Gastroesophageal sphincter (tissue), 3 donors: ENCODE measurements at regions not wholly inside any gene's neighbourhood (a gene's known extent, or its start where the extent isn't known, plus 50 kb on each side); places are given as distances from the start of the nearest gene placed in this dataset.

Source experiments
- CTCF ChIP-seq, 4 experiments: fragments of 200-600 bp in 2 of 4; fragments of 450-650 bp in 2 of 4; sonication (generic) in 1 of 4; IDR thresholded peaks; one replicate each; pipeline ENCODE4 v1.5.1; 2017 to 2019; ENCODE audit warnings: antibody characterized with exemption in 4 of 4, mild to moderate bottlenecking in 2 of 4, moderate library complexity in 2 of 4
- POLR2A ChIP-seq, 2 donors: fragments of 450-650 bp; IDR thresholded peaks; one replicate each; pipeline ENCODE4 v1.6.1; 2017; ENCODE audit warnings: antibody characterized with exemption in 2 of 2, mild to moderate bottlenecking in 2 of 2, moderate library complexity in 1 of 2
- POLR2AphosphoS5 ChIP-seq: sonication (generic); formaldehyde crosslinking; IDR thresholded peaks from one replicate; pipeline ENCODE4 v1.6.1; 2017; ENCODE audit warnings: antibody characterized with exemption

- TF ChIP-seq CTCF (IDR thresholded peaks at IDR 0.05): peak; percentile 24 to 66 (median 64)
- TF ChIP-seq POLR2A (IDR thresholded peaks at IDR 0.05): peak; percentile 88 to 94
- TF ChIP-seq POLR2AphosphoS5: peak; percentile 98
Measured at GRCh38 chr1:778451-779278, 92.2 kb upstream of the OR4F16 start.
